H9 (cell line): ENCODE measurements at regions not wholly inside any gene's neighbourhood (a gene's known extent, or its start where the extent isn't known, plus 50 kb on each side); places are given as distances from the start of the nearest gene placed in this dataset.

Source experiments
- DNase-seq: peaks from one replicate; pipeline ENCODE4 v3.0.0-alpha.2; 2017
- H2AFZ ChIP-seq: one replicate; pipeline ENCODE4 v1.6.1; 2013; ENCODE audit warnings: mild to moderate bottlenecking, low read length, control low read depth, moderate library complexity
- H2AK5ac ChIP-seq: 2 replicates; pipeline ENCODE4 v1.6.1; 2013; ENCODE audit warnings: low read length, control low read depth, mixed read lengths; ENCODE audit not compliant: insufficient read length
- H2BK120ac ChIP-seq: one replicate; pipeline ENCODE4 v1.6.1; 2013; ENCODE audit warnings: low read depth, mild to moderate bottlenecking, low read length, control low read depth, inconsistent platforms; ENCODE audit not compliant: poor library complexity, severe bottlenecking
- H2BK12ac ChIP-seq: 2 replicates; pipeline ENCODE4 v1.6.1; 2013; ENCODE audit warnings: low read length, control low read depth, mixed read lengths, low read depth; ENCODE audit not compliant: insufficient read length
- H2BK15ac ChIP-seq: 2 replicates; pipeline ENCODE4 v1.6.1; 2013; ENCODE audit warnings: low read depth, low read length, control low read depth
- H2BK20ac ChIP-seq: one replicate; pipeline ENCODE4 v1.6.1; 2013; ENCODE audit warnings: low read depth, mild to moderate bottlenecking, low read length, control low read depth, inconsistent platforms; ENCODE audit not compliant: poor library complexity, severe bottlenecking
- H2BK5ac ChIP-seq: 2 replicates; pipeline ENCODE4 v1.6.1; 2013; ENCODE audit warnings: low read length, control low read depth, mixed read lengths; ENCODE audit not compliant: insufficient read length
- H3K14ac ChIP-seq: 2 replicates; pipeline ENCODE4 v1.6.1; 2013; ENCODE audit warnings: low read length, control low read depth; ENCODE audit not compliant: insufficient read depth
- H3K18ac ChIP-seq: 2 replicates; pipeline ENCODE4 v1.6.1; 2013; ENCODE audit warnings: low read depth, mild to moderate bottlenecking, mixed read lengths, low read length, control low read depth; ENCODE audit not compliant: insufficient read length
- H3K23ac ChIP-seq: 2 replicates; pipeline ENCODE4 v1.6.1; 2013; ENCODE audit warnings: low read length, control low read depth, mixed read lengths, low read depth; ENCODE audit not compliant: insufficient read length
- H3K23me2 ChIP-seq: 2 replicates; pipeline ENCODE4 v1.6.1; 2013; ENCODE audit warnings: low read depth, mild to moderate bottlenecking, mixed read lengths, low read length, control low read depth; ENCODE audit not compliant: insufficient read length, poor library complexity, severe bottlenecking
- H3K27ac ChIP-seq: 2 replicates; pipeline ENCODE4 v1.5.1; 2013; ENCODE audit warnings: low read length, control low read depth, mixed read lengths, low read depth; ENCODE audit not compliant: insufficient read length
- H3K27me3 ChIP-seq: 2 replicates; pipeline ENCODE4 v1.6.1; 2013; ENCODE audit warnings: low read length, control low read depth, inconsistent platforms; ENCODE audit not compliant: insufficient read depth
- H3K4ac ChIP-seq: 2 replicates; pipeline ENCODE4 v1.6.1; 2013; ENCODE audit warnings: low read depth, mild to moderate bottlenecking, control low read depth, inconsistent platforms, low read length, moderate library complexity
- H3K4me1 ChIP-seq: 2 replicates; pipeline ENCODE4 v1.6.1; 2013; ENCODE audit warnings: low read length, control low read depth, inconsistent platforms; ENCODE audit not compliant: insufficient read depth
- H3K4me2 ChIP-seq: 2 replicates; pipeline ENCODE4 v1.6.1; 2013; ENCODE audit warnings: low read length, control low read depth, mixed read lengths; ENCODE audit not compliant: insufficient read length, insufficient read depth
- H3K56ac ChIP-seq: 2 replicates; pipeline ENCODE4 v1.6.1; 2013; ENCODE audit warnings: low read depth, mild to moderate bottlenecking, mixed read lengths, low read length, control low read depth; ENCODE audit not compliant: insufficient read length
- H3K79me1 ChIP-seq: 2 replicates; pipeline ENCODE4 v1.6.1; 2013; ENCODE audit warnings: low read depth, mild to moderate bottlenecking, moderate library complexity, low read length, control low read depth, inconsistent platforms; ENCODE audit not compliant: insufficient read depth, poor library complexity, severe bottlenecking
- H3K79me2 ChIP-seq: 2 replicates; pipeline ENCODE4 v1.6.1; 2013; ENCODE audit warnings: low read length, control low read depth, inconsistent platforms; ENCODE audit not compliant: insufficient read depth
- H3K9ac ChIP-seq: 2 replicates; pipeline ENCODE4 v1.6.1; 2013; ENCODE audit warnings: low read length, control low read depth, mixed read lengths; ENCODE audit not compliant: insufficient read length; ENCODE audit errors: extremely low read depth
- H3K9me3 ChIP-seq: one replicate; pipeline ENCODE4 v1.6.1; 2013; ENCODE audit warnings: low read depth, low read length, inconsistent platforms; ENCODE audit not compliant: control insufficient read depth
- H3T11ph ChIP-seq: one replicate; pipeline ENCODE4 v1.6.1; 2013; ENCODE audit warnings: mild to moderate bottlenecking, low read length, control low read depth, inconsistent platforms
- H4K20me1 ChIP-seq: one replicate; pipeline ENCODE4 v1.6.1; 2013; ENCODE audit not compliant: control insufficient read depth, insufficient read length, insufficient read depth
- H4K5ac ChIP-seq: 2 replicates; pipeline ENCODE4 v1.6.1; 2013; ENCODE audit warnings: low read depth, mild to moderate bottlenecking, mixed read lengths, low read length, control low read depth; ENCODE audit not compliant: insufficient read length
- H4K8ac ChIP-seq: replicated peaks from 2 replicates; pipeline ENCODE4 v1.6.1; 2013; ENCODE audit warnings: low read length, control low read depth, mixed read lengths, low read depth; ENCODE audit not compliant: insufficient read length
- H4K91ac ChIP-seq: 2 replicates; pipeline ENCODE4 v1.6.1; 2013; ENCODE audit warnings: low read depth, mild to moderate bottlenecking, moderate library complexity, mixed read lengths, low read length, control low read depth; ENCODE audit not compliant: insufficient read length
- H3K27ac Mint-ChIP-seq, 3 experiments: 2 replicates in 2 of 3; 3 replicates in 1 of 3; pipeline ENCODE4 v1.8.0; 2020 to 2021; ENCODE audit warnings: mixed read lengths in 3 of 3, mild to moderate bottlenecking in 1 of 3, moderate library complexity in 1 of 3
- H3K27me3 Mint-ChIP-seq: 2 replicates; pipeline ENCODE4 v1.8.0; 2021; ENCODE audit warnings: low read depth, mild to moderate bottlenecking, moderate library complexity, mixed read lengths
- H3K36me3 Mint-ChIP-seq, 3 experiments: 2 replicates in 2 of 3; 3 replicates in 1 of 3; pipeline ENCODE4 v1.8.0; 2020 to 2021; ENCODE audit warnings: low read depth in 3 of 3, mixed read lengths in 3 of 3; ENCODE audit not compliant: insufficient read depth in 1 of 3
- H3K4me1 Mint-ChIP-seq, 2 experiments: 2 replicates each; pipeline ENCODE4 v1.8.0; 2020; ENCODE audit warnings: mixed read lengths in 2 of 2
- H3K4me3 Mint-ChIP-seq, 2 experiments: 2 replicates in 1 of 2; 3 replicates in 1 of 2; pipeline ENCODE4 v1.8.0; 2020 to 2021; ENCODE audit warnings: mild to moderate bottlenecking in 2 of 2, mixed read lengths in 2 of 2, moderate library complexity in 1 of 2
- H3K9me3 Mint-ChIP-seq, 2 experiments: 2 replicates in 1 of 2; 3 replicates in 1 of 2; pipeline ENCODE4 v1.8.0; 2020; ENCODE audit warnings: mild to moderate bottlenecking in 2 of 2, mixed read lengths in 2 of 2, moderate library complexity in 1 of 2
- CTCF ChIP-seq: fragments of 200-600 bp; sonication (generic); conservative IDR thresholded peaks from 3 replicates; pipeline ENCODE4 v1.8.0; 2021; ENCODE audit warnings: antibody characterized with exemption, mild to moderate bottlenecking
- WGBS: extraction: QIAGEN DNeasy Blood & Tissue Kit; methylation state at CpG from one replicate; pipeline ENCODE4 v1.1.7; 2013; ENCODE audit warnings: missing lambda C conversion rate, low lambda C conversion rate, mixed read lengths; ENCODE audit not compliant: insufficient read length; ENCODE audit errors: extremely low coverage; 5-methylcytosine and 5-hydroxymethylcytosine counted together

GRCh38 chr2:207223051-207223450 lies 57.3 kb upstream of the KLF7 start:
- peaks cover 63 to 71% of the 10 kb centered on the region in 2 experiments for H3K4me1 Mint-ChIP-seq

More at GRCh38 chr2:207223051-207223450, 57.3 kb upstream of the KLF7 start:
- H4K91ac ChIP-seq: no peak overlapping the region
- Mint-ChIP-seq H3K27ac (no peak overlapping the region), H3K27me3 (peaks cover 2% of the 10 kb centered on the region; the same call in 1 of the 2 replicates), H3K9me3 (no peaks in the 10 kb centered on the region), H3K4me3 (no peak overlapping the region), H3K36me3 (no peaks in the 10 kb centered on the region; a peak in 1 of 7 replicates)
- H2AK5ac ChIP-seq: no peak overlapping the region
- peaks cover 3% of the 10 kb centered on the region for H3K23me2 ChIP-seq
- no peak for DNase-seq
- H3K79me1 ChIP-seq: no peaks in the 10 kb centered on the region
- no peak overlapping the region for H3K4me2 ChIP-seq
- no peak overlapping the region for H3K14ac ChIP-seq
- no peak overlapping the region for H2BK15ac ChIP-seq
- no peak overlapping the region for H2BK5ac ChIP-seq
- no peak overlapping the region for H3K18ac ChIP-seq
- no peak overlapping the region for H2BK12ac ChIP-seq
- no peak overlapping the region for H2BK20ac ChIP-seq
- no peak overlapping the region for H3T11ph ChIP-seq
- no peak overlapping the region for H3K9ac ChIP-seq
- H3K4ac ChIP-seq: no peak overlapping the region
- no peaks in the 10 kb centered on the region for H3K27me3 ChIP-seq
- H3K4me1 ChIP-seq: peaks cover 21% of the 10 kb centered on the region
- H2AFZ ChIP-seq: no peak overlapping the region
- no CpG with 5 or more reads among the region's 3 CpGs for WGBS
- no peak overlapping the region for H2BK120ac ChIP-seq
- H3K27ac ChIP-seq: no peak overlapping the region
- no peak overlapping the region for H4K8ac ChIP-seq
- no peak overlapping the region for H4K5ac ChIP-seq
- H3K9me3 ChIP-seq: no peaks in the 10 kb centered on the region
- TF ChIP-seq CTCF: no peak
- no peaks in the 10 kb centered on the region for H4K20me1 ChIP-seq
- no peak overlapping the region for H3K56ac ChIP-seq
- H3K23ac ChIP-seq: no peak overlapping the region
- no peaks in the 10 kb centered on the region for H3K79me2 ChIP-seq
